GM18502 (cell line): ENCODE measurements at regions not wholly inside any gene's neighbourhood (a gene's known extent, or its start where the extent isn't known, plus 50 kb on each side); places are given as distances from the start of the nearest gene placed in this dataset.

Experiments used
- ATAC-seq: cut with Tn5 transposase; IDR thresholded peaks from one replicate; pipeline ENCODE4 v1.9.1; 2021; ENCODE audit warnings: mild to moderate bottlenecking; ENCODE audit not compliant: unreplicated experiment, poor library complexity

GRCh38 chr1:239722035-239722434 lies 335.7 kb downstream of the CHRM3 start:
- no peak for ATAC-seq

DNA sequence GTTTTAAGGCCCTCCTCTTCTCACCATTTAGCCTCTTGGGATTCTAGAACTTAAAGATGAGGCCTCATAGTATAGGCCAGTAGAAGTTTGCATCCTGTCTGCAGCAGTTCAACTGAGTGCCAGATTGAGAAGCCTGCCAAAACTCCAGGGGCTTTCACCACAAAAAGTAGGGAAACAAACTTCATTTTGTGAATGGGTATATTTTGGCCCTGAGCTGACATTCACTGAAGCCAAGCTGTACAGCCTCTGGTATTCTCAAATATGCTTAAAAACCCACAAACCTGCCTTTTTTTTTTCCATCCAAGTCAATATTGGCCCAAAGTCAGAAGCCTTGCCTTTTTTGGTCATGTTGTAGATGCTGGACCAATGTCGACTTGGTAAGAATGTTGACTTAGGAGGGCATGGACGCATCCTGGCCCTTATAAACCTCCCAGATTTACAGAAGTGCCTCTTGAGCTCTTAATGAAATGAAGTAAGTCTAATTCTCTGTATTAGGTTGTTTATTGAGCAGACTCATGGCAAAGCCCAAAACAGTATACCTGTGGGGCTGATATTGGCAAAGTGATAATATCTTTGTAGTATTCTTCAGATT lies 337.5 kb downstream of the CHRM3 start:
- ATAC-seq, result no peak

DNA sequence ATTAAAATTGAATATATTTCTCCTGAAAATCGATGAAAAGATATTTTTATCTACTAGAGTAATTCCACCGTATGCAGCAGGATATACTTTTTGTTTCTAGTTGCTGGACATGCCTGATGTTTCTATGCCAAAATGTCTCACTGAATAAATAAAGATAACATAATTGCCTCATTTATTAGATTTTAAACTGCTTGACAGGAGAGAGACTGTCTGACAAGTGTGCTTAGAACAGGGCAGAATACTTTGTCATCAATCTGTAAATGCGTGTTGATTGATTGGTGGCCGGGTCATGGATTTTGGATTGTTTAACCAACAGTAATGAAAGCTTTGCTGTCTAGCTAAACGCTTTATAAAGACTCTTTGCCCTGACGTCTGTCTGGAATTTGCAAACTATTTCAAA lies 339.0 kb downstream of the CHRM3 start:
- ATAC-seq, result no peak

DNA sequence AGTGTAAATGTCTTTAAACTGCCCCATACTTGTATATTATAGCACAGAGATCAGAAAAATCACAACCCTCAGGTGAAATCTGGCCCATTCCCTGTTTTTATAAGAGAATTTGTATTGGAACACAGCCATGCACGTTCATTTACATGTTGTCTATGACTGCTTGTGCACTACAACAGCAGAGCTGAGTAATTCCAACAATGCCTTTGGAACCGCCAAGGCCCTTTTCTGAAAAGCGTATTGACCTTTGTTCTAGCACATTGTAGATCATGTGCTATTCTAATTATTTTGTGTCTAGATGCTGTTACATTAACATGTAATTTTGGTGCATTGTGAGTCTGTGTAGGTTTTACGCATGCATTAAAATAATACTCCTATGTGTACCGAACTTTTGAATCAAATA lies 339.6 kb downstream of the CHRM3 start:
- no peak for ATAC-seq

DNA sequence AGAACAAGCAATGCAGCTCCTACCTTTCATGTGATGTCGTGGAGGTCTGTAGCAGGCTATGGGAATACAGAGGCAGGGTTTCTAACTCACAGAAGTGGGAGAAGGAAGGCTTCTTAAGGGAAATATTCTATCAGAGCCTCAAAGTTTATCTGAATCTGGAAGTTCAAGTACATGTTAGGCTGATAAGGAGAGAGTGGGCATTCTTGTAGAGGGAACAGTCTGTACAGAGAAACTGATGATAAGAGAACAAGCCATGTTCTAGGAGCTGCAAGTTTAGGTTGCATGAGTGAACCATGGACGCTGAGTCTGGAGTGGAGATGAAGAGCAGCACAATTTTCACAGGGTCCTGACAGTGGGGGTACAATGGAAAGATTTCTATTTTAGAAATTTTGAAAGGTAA lies 344.0 kb downstream of the CHRM3 start:
- ATAC-seq, result no peak

DNA sequence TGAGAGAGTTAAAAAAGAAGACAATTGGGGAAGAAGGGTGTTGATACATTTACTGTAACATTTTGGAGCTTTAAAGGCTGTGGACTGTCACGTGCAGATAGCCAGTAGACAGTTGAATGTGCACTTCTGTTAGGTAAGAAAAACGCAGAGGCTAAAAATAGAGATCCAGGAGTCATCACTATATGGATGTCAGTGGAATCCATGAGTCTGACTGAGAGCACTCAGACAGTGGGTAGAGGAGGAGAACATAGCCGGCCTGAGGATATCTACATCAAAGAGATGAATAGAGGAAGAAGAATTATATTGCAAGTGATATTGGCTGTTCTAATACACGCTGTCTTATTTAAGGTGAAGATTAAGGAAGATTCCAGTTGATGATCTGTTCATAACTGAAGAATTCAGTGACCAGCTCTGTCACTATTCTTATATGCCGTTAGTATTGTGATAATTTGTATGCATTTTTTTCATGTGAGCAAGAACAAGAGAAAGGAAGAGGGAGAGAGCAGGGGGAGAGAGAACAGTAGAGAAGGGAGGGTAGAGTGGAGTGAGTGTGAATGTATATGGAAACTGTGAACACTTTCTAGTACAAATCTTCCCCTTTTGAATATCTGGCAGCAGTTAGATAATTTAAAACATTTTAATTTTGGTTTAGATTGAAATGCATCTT lies 344.8 kb downstream of the CHRM3 start:
- no peak for ATAC-seq

DNA sequence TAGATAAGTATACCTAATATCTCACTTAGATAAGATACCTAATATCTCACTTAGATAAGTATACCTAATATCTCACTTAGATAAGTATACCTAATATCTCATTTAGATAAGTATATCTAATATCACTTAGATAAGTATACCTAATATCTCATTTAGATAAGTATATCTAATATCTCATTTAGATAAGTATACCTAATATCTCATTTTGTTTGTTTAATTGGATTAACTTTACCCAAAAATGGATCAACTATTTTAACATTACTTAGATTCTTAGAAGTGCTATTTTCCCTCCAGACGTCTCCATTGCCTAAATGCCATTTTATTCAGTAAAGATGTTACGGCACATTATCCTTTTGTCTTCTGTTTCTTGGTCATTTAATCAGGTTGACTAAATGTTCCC lies 346.4 kb downstream of the CHRM3 start:
- no peak for ATAC-seq

GRCh38 chr1:239733995-239734394 lies 347.6 kb downstream of the CHRM3 start:
- no peak for ATAC-seq

GRCh38 chr1:239735111-239735510 lies 348.7 kb downstream of the CHRM3 start:
- ATAC-seq, result no peak

DNA sequence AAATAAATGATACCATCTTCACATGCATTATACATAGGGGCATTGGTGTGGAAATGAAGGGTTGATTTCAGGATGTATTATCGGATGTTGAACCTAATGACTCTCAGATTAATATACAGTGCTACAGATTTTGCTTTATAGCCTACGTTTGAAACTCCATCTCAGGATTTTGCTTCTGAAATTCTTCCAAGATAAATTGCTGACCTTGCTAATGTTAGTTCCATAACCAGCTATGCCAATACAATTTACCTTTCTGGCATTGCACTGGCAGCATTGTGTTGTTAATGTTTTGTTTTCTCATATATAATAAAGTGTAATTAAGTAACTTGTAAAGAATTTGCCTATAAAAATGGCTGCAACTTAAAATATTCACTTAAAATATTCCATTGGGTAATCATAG lies 350.1 kb downstream of the CHRM3 start:
- no peak for ATAC-seq

DNA sequence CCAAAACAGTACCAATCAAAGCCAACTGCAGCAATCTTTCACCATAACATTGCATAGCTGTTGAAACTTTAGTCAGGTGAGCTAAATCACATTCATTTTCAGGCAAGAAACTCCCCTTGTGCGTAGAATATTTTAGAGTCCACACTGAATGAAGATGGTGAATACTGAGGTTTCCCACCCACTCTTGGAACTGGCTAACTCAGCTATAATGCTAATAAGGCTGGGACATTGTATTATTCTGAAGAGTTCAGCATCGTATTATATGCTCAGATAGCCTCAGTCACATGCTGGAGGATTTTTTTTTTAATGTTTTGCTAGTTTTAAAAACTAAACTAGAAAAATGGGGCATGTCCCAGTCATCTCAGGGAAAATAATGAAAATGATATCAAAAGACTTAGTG lies 352.3 kb upstream of the FMN2 start:
- no peak for ATAC-seq

- no peak for ATAC-seq
These were observed 351.8 kb upstream of the FMN2 start for GRCh38 chr1:239739919-239740318.

- no peak for ATAC-seq
These were observed 349.1 kb upstream of the FMN2 start for GRCh38 chr1:239742416-239743109.

GRCh38 chr1:239744851-239745250 lies 346.8 kb upstream of the FMN2 start:
- no peak for ATAC-seq

- ATAC-seq, result no peak
These were observed 336.4 kb upstream of the FMN2 start for GRCh38 chr1:239755107-239755912.

- ATAC-seq, result no peak
These were observed 334.0 kb upstream of the FMN2 start for GRCh38 chr1:239757716-239758115.

DNA sequence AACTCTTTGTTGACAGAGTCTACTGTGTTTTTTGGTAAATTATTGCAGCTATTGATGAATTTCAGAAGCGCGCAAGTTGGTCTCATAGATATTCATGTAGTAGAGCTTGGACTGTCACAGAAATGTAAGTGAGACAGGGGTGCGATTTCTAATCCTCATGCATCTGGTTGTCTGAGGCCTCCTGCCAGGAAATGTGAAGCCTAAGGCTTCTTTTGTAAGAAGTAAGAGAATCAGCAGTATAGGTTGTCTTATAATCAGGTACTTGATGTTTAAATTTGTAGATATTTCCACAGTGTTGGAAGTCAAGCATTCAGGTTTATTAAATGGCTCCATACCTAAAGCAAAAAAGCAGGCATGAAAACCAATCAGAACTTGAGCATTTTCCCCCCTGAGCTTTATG lies 332.9 kb upstream of the FMN2 start:
- no peak for ATAC-seq

DNA sequence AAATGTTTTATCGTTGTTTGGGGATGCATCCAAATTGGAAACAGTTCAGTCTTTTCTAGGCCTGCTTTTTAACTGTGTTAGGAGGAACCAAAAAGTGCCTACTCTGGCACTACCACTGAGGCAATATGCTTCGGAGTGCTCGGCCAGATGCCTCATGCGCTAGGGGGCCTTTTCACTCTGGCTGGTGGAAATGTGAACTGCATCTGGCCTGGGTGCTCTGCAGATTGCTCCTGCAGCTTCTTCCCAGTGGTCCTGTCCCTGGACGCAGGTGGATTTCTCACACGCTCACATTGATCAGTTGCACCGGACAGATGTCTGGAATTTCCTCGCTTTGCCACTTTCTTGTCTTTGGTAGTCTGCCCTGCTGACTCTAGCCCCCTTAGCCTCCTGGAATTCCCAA lies 330.2 kb upstream of the FMN2 start:
- no peak for ATAC-seq

DNA sequence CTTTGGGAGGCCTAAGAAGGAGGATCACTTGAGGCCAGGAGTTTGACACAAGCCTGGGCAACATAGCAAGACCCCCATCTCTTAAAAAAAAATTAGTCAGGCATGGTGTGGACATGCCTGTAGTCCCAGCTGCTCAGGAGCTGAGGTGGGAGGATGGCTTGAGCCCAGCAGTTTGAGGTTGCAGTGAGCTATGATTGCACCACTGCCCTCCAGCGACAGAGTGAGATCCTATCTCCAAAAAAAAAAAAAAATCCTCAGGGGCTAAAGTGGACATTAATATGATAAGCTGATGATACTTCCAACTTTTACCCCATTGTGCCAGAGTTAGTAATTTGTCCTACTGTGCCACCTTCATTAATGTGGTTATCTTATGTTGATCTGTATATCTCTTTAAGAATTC lies 327.8 kb upstream of the FMN2 start:
- no peak for ATAC-seq

- no peak for ATAC-seq
These were observed 327.1 kb upstream of the FMN2 start for GRCh38 chr1:239764546-239764945.

DNA sequence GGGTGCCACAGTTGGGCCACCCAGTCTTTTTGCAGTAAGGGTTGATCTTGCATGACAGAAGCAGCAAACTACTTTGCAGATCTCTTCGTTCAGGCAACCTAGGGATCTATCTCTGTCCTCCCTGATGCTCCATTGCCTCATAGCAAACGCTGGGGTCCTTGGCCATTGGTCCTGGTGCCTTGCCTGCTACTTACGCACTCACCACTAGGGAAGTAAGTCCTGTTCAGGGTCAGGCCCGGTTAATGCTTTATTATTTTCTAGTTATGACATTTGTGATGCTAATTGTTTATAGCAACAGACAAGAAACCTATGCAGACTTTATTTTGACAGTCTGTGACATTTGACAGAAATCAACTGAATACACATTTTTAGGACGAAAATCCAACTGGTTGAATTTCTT lies 326.5 kb upstream of the FMN2 start:
- ATAC-seq, result no peak
